Osteocyte (in vitro differentiated cells): ENCODE measurements at regions not wholly inside any gene's neighbourhood (a gene's known extent, or its start where the extent isn't known, plus 50 kb on each side); places are given as distances from the start of the nearest gene placed in this dataset.

Source experiments
- DNase-seq: peaks from one replicate; pipeline ENCODE4 v3.0.0; 2021; ENCODE audit warnings: mixed read lengths; ENCODE audit not compliant: unreplicated experiment; ENCODE audit errors: extremely low spot score
- H3K27ac Mint-ChIP-seq: one replicate; pipeline ENCODE4 v1.8.0; 2021; ENCODE audit warnings: mild to moderate bottlenecking, mixed read lengths; ENCODE audit not compliant: unreplicated experiment
- H3K27me3 Mint-ChIP-seq: one replicate; pipeline ENCODE4 v1.8.0; 2021; ENCODE audit warnings: mixed read lengths; ENCODE audit not compliant: unreplicated experiment
- H3K36me3 Mint-ChIP-seq: one replicate; pipeline ENCODE4 v1.8.0; 2021; ENCODE audit warnings: mixed read lengths; ENCODE audit not compliant: unreplicated experiment
- H3K4me1 Mint-ChIP-seq: one replicate; pipeline ENCODE4 v1.8.0; 2021; ENCODE audit warnings: mixed read lengths; ENCODE audit not compliant: unreplicated experiment
- H3K4me3 Mint-ChIP-seq: one replicate; pipeline ENCODE4 v1.8.0; 2021; ENCODE audit warnings: mild to moderate bottlenecking, moderate library complexity, mixed read lengths; ENCODE audit not compliant: unreplicated experiment
- H3K9me3 Mint-ChIP-seq: one replicate; pipeline ENCODE4 v1.8.0; 2021; ENCODE audit warnings: mixed read lengths; ENCODE audit not compliant: unreplicated experiment
- CTCF ChIP-seq: fragments of 200-600 bp; sonication (generic); IDR thresholded peaks from 2 replicates; pipeline ENCODE4 v1.5.0; 2021; ENCODE audit warnings: antibody characterized with exemption, mild to moderate bottlenecking, moderate library complexity

DNA sequence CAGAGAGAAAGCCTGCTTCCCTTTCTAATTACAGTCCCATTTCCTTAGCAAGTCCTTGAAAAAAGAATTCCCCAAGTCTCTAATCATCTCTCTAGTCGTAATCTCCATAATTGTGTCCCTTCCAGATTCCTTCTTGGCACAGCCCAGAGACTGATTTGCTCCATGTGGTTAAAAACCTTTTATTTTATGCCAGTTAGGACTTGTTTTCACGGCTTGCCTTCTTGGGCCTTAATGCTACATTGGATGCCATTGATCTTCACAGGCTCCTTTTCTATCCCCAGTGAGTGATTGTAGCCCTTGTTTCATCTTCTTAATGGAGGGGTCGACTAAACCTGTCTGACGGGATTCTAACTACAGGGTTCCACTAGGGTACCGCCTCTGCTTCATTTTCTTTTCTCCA is 650.6 kb upstream of the ARID1B start:
- TF ChIP-seq CTCF = no peak
- H3K4me3 Mint-ChIP-seq = no peak overlapping the region

GRCh38 chr6:156125844-156126243 is 651.3 kb upstream of the ARID1B start:
- no peak overlapping the region for H3K4me3 Mint-ChIP-seq
- TF ChIP-seq CTCF = no peak
- peaks cover 24% of the 10 kb centered on the region for H3K9me3 Mint-ChIP-seq
- DNase-seq = no peak
- no peaks in the 10 kb centered on the region for H3K4me1 Mint-ChIP-seq
- no peaks in the 10 kb centered on the region for H3K27me3 Mint-ChIP-seq
- no peaks in the 10 kb centered on the region for H3K36me3 Mint-ChIP-seq
- no peak overlapping the region for H3K27ac Mint-ChIP-seq

More for the DNA sequence above, 650.6 kb upstream of the ARID1B start:
- H3K27ac Mint-ChIP-seq = no peak overlapping the region
- H3K9me3 Mint-ChIP-seq = peaks cover 24% of the 10 kb centered on the region
- H3K4me1 Mint-ChIP-seq = no peaks in the 10 kb centered on the region
- no peaks in the 10 kb centered on the region for H3K36me3 Mint-ChIP-seq
- H3K27me3 Mint-ChIP-seq = no peaks in the 10 kb centered on the region
- DNase-seq = no peak

- no peak for TF ChIP-seq CTCF
- H3K4me1 Mint-ChIP-seq = no peaks in the 10 kb centered on the region
- no peaks in the 10 kb centered on the region for H3K27me3 Mint-ChIP-seq
- H3K36me3 Mint-ChIP-seq = no peaks in the 10 kb centered on the region
- H3K9me3 Mint-ChIP-seq = peaks cover 19% of the 10 kb centered on the region
- H3K4me3 Mint-ChIP-seq = no peak overlapping the region
- DNase-seq = no peak
- H3K27ac Mint-ChIP-seq = no peak overlapping the region
Measured at GRCh38 chr6:156123731-156124130, 653.4 kb upstream of the ARID1B start.

- H3K4me1 Mint-ChIP-seq = no peaks in the 10 kb centered on the region
- no peak overlapping the region for H3K4me3 Mint-ChIP-seq
- H3K27ac Mint-ChIP-seq = no peak overlapping the region
- peaks cover 26% of the 10 kb centered on the region for H3K9me3 Mint-ChIP-seq
- H3K27me3 Mint-ChIP-seq = no peaks in the 10 kb centered on the region
- no peak for TF ChIP-seq CTCF
- H3K36me3 Mint-ChIP-seq = no peaks in the 10 kb centered on the region
- no peak for DNase-seq
Measured at GRCh38 chr6:156121973-156122372, 655.2 kb upstream of the ARID1B start.

GRCh38 chr6:156114541-156114940 is 658.9 kb upstream of the NOX3 start:
- no peaks in the 10 kb centered on the region for H3K4me1 Mint-ChIP-seq
- no peak overlapping the region for H3K4me3 Mint-ChIP-seq
- H3K27me3 Mint-ChIP-seq = no peaks in the 10 kb centered on the region
- H3K36me3 Mint-ChIP-seq = no peaks in the 10 kb centered on the region
- peaks cover 11% of the 10 kb centered on the region for H3K9me3 Mint-ChIP-seq
- no peak overlapping the region for H3K27ac Mint-ChIP-seq
- TF ChIP-seq CTCF = no peak
- DNase-seq = no peak
